Neuronal stem cell (in vitro differentiated cells): ENCODE measurements at regions not wholly inside any gene's neighbourhood (a gene's known extent, or its start where the extent isn't known, plus 50 kb on each side); places are given as distances from the start of the nearest gene placed in this dataset.

Source experiments
- DNase-seq: peaks from one replicate; pipeline ENCODE4 v3.0.0-alpha.2; 2013; ENCODE audit warnings: low spot score
- H2AFZ ChIP-seq: one replicate; pipeline ENCODE4 v1.6.1; 2013; ENCODE audit warnings: mild to moderate bottlenecking, low read length, inconsistent platforms
- H2AK5ac ChIP-seq: 2 replicates; pipeline ENCODE4 v1.6.1; 2013; ENCODE audit warnings: low read depth, mild to moderate bottlenecking, inconsistent platforms, low read length, moderate library complexity, mixed read lengths
- H2BK120ac ChIP-seq: 2 replicates; pipeline ENCODE4 v1.6.1; 2013; ENCODE audit warnings: low read depth, mild to moderate bottlenecking, inconsistent platforms, low read length, moderate library complexity, mixed read lengths
- H2BK12ac ChIP-seq: one replicate; pipeline ENCODE4 v1.6.1; 2013; ENCODE audit warnings: low read length, inconsistent platforms
- H2BK15ac ChIP-seq: 2 replicates; pipeline ENCODE4 v1.6.1; 2013; ENCODE audit warnings: mild to moderate bottlenecking, low read length, inconsistent platforms, mixed read lengths
- H2BK5ac ChIP-seq: one replicate; pipeline ENCODE4 v1.6.1; 2013; ENCODE audit warnings: inconsistent platforms, mild to moderate bottlenecking, low read length, moderate library complexity
- H3K14ac ChIP-seq: one replicate; pipeline ENCODE4 v1.6.1; 2013; ENCODE audit warnings: low read length, inconsistent platforms
- H3K18ac ChIP-seq: 2 replicates; pipeline ENCODE4 v1.6.1; 2013; ENCODE audit warnings: low read length, inconsistent platforms
- H3K23ac ChIP-seq: 2 replicates; pipeline ENCODE4 v1.6.1; 2013; ENCODE audit warnings: low read depth, mild to moderate bottlenecking, mixed read lengths, low read length, inconsistent platforms; ENCODE audit not compliant: poor library complexity
- H3K27ac ChIP-seq: replicated peaks from 3 replicates; pipeline ENCODE4 v1.5.1; 2013; ENCODE audit warnings: low read length, inconsistent platforms
- H3K27me3 ChIP-seq, 3 experiments: 2 replicates each; pipeline ENCODE4 v1.6.1; 2013; ENCODE audit warnings: low read length in 3 of 3, mild to moderate bottlenecking in 2 of 3, inconsistent platforms in 1 of 3, low read depth in 1 of 3, mixed read lengths in 1 of 3, moderate library complexity in 1 of 3; ENCODE audit not compliant: control insufficient read depth in 3 of 3, insufficient read depth in 3 of 3
- H3K36me3 ChIP-seq, 2 donors: replicated peaks in 1 of 2; 2 replicates each; pipeline ENCODE4 v1.6.1; 2013; ENCODE audit warnings: low read length in 2 of 2; ENCODE audit not compliant: control insufficient read depth in 2 of 2, insufficient read depth in 2 of 2
- H3K4ac ChIP-seq: 2 replicates; pipeline ENCODE4 v1.6.1; 2013; ENCODE audit warnings: inconsistent platforms, mild to moderate bottlenecking, low read length, moderate library complexity
- H3K4me1 ChIP-seq, 2 donors: 1 replicate in 1 of 2; 2 replicates in 1 of 2; pipeline ENCODE4 v1.6.1; 2013; ENCODE audit warnings: low read length in 2 of 2, low read depth in 1 of 2; ENCODE audit not compliant: control insufficient read depth in 2 of 2, insufficient read depth in 1 of 2
- H3K4me2 ChIP-seq: one replicate; pipeline ENCODE4 v1.6.1; 2013; ENCODE audit warnings: mild to moderate bottlenecking, low read length, inconsistent platforms; ENCODE audit not compliant: insufficient read depth, poor library complexity, severe bottlenecking
- H3K4me3 ChIP-seq, 2 donors: 2 replicates each; pipeline ENCODE4 v1.5.1; 2013; ENCODE audit warnings: low read length in 2 of 2, mild to moderate bottlenecking in 2 of 2, inconsistent platforms in 1 of 2, moderate library complexity in 1 of 2
- H3K79me1 ChIP-seq: one replicate; pipeline ENCODE4 v1.6.1; 2013; ENCODE audit warnings: low read depth, mild to moderate bottlenecking, inconsistent platforms, low read length, moderate library complexity
- H3K9ac ChIP-seq: one replicate; pipeline ENCODE4 v1.6.1; 2013; ENCODE audit warnings: mild to moderate bottlenecking, low read depth, low read length, inconsistent platforms; ENCODE audit not compliant: poor library complexity
- H3K9me3 ChIP-seq, 2 donors: replicated peaks in 1 of 2; 2 replicates each; pipeline versions ENCODE3 to v1.6.1; 2013; ENCODE audit warnings: low read length in 2 of 2, mild to moderate bottlenecking in 2 of 2, inconsistent platforms in 1 of 2, low read depth in 1 of 2, mixed read lengths in 1 of 2, moderate library complexity in 1 of 2; ENCODE audit not compliant: control insufficient read depth in 2 of 2, insufficient read depth in 1 of 2
- H4K8ac ChIP-seq: one replicate; pipeline ENCODE4 v1.6.1; 2013; ENCODE audit warnings: low read depth, mild to moderate bottlenecking, inconsistent platforms, low read length, moderate library complexity
- H4K91ac ChIP-seq: one replicate; pipeline ENCODE4 v1.6.1; 2013; ENCODE audit warnings: low read length, low read depth, mild to moderate bottlenecking, inconsistent platforms; ENCODE audit not compliant: poor library complexity
- WGBS, 2 donors: extraction: QIAGEN DNeasy Blood & Tissue Kit; methylation state at CpG; one replicate each; pipeline ENCODE4 v1.1.7; 2013; ENCODE audit warnings: missing lambda C conversion rate in 2 of 2, mixed read lengths in 1 of 2; ENCODE audit not compliant: insufficient read length in 2 of 2, insufficient replicate concordance in 1 of 2; ENCODE audit errors: extremely low coverage in 2 of 2; 5-methylcytosine and 5-hydroxymethylcytosine counted together

- peak overlapping the region; percentile 52 for H3K27ac ChIP-seq
- H4K8ac ChIP-seq = no peak overlapping the region
- peak overlapping the region; percentile 32 for H3K4ac ChIP-seq
- H3K4me2 ChIP-seq = no peak overlapping the region
- DNase-seq = no peak
- peak overlapping the region; percentile 69 for H2BK5ac ChIP-seq
- no CpG with 5 or more reads among the region's 8 CpGs for WGBS, 2 donors
- no peak overlapping the region for H3K9ac ChIP-seq
- H3K18ac ChIP-seq = peak overlapping the region; percentile 16
- H3K27me3 ChIP-seq = no peaks in the 10 kb centered on the region
- H2BK12ac ChIP-seq = peak overlapping the region; percentile 63
- no peak overlapping the region for H3K14ac ChIP-seq
- peaks cover 0 to 30% of the 10 kb centered on the region in 2 donors for H3K36me3 ChIP-seq
- peaks cover 13 to 29% of the 10 kb centered on the region in 2 donors for H3K4me1 ChIP-seq
- no peak overlapping the region for H2AFZ ChIP-seq
- peak overlapping the region; percentile 49 for H2BK15ac ChIP-seq
- peak overlapping the region; percentile 57 for H4K91ac ChIP-seq
- H3K79me1 ChIP-seq = no peaks in the 10 kb centered on the region
- H3K4me3 ChIP-seq = no peak overlapping the region
- no peak overlapping the region for H3K23ac ChIP-seq
- peak overlapping the region; percentile 1 for H2BK120ac ChIP-seq
- H3K9me3 ChIP-seq = no peaks in the 10 kb centered on the region
- H2AK5ac ChIP-seq = peak overlapping the region; percentile 88
Measured at GRCh38 chr1:201710632-201711597, 118.0 kb upstream of the IPO9 start.

- no peaks in the 10 kb centered on the region for H3K79me1 ChIP-seq
- peaks cover 0 to 39% of the 10 kb centered on the region in 2 donors for H3K36me3 ChIP-seq
- H4K8ac ChIP-seq = no peak overlapping the region
- H2BK120ac ChIP-seq = no peak overlapping the region
- H3K9me3 ChIP-seq = no peaks in the 10 kb centered on the region
- H3K23ac ChIP-seq = no peak overlapping the region
- no peak overlapping the region for H3K4ac ChIP-seq
- H3K27ac ChIP-seq = no peak overlapping the region
- no peak overlapping the region for H3K14ac ChIP-seq
- H3K4me1 ChIP-seq = peaks cover 13 to 29% of the 10 kb centered on the region in 2 donors
- H2AFZ ChIP-seq = no peak overlapping the region
- no peak overlapping the region for H2BK15ac ChIP-seq
- H2BK12ac ChIP-seq = no peak overlapping the region
- H4K91ac ChIP-seq = peak overlapping the region; percentile 57
- peak overlapping the region; percentile 22 for H2AK5ac ChIP-seq
- H3K18ac ChIP-seq = no peak overlapping the region
- DNase-seq = no peak
- no peak overlapping the region for H3K4me3 ChIP-seq
- no peak overlapping the region for H3K4me2 ChIP-seq
- H3K27me3 ChIP-seq = no peaks in the 10 kb centered on the region
- no CpG with 5 or more reads among the region's 2 CpGs for WGBS, 2 donors
- H3K9ac ChIP-seq = no peak overlapping the region
- H2BK5ac ChIP-seq = no peak overlapping the region
Measured at GRCh38 chr1:201711811-201712210, 117.1 kb upstream of the IPO9 start.

GRCh38 chr1:201712387-201713085 lies 116.4 kb upstream of the IPO9 start:
- no peak overlapping the region for H3K14ac ChIP-seq
- peak overlapping the region; percentile 26 for H2BK12ac ChIP-seq
- H3K18ac ChIP-seq = peak overlapping the region; percentile 15
- no peak overlapping the region for H3K9ac ChIP-seq
- no peak overlapping the region for H3K27ac ChIP-seq
- H3K4me3 ChIP-seq = no peak overlapping the region
- H2BK120ac ChIP-seq = no peak overlapping the region
- no peak overlapping the region for H4K8ac ChIP-seq
- WGBS, 2 donors = no CpG with 5 or more reads among the region's 7 CpGs
- H3K9me3 ChIP-seq = no peaks in the 10 kb centered on the region
- H3K4me1 ChIP-seq = peaks cover 13 to 29% of the 10 kb centered on the region in 2 donors
- no peak overlapping the region for H3K4ac ChIP-seq
- peak overlapping the region; percentile 23 for H2BK15ac ChIP-seq
- no peak overlapping the region for H3K4me2 ChIP-seq
- H4K91ac ChIP-seq = no peak overlapping the region
- no peaks in the 10 kb centered on the region for H3K27me3 ChIP-seq
- H2AFZ ChIP-seq = no peak overlapping the region
- DNase-seq = no peak
- no peaks in the 10 kb centered on the region for H3K79me1 ChIP-seq
- H3K36me3 ChIP-seq = peaks cover 0 to 47% of the 10 kb centered on the region in 2 donors
- H3K23ac ChIP-seq = no peak overlapping the region
- no peak overlapping the region for H2BK5ac ChIP-seq
- H2AK5ac ChIP-seq = peak overlapping the region; percentile 1
